Aorta (tissue), 5 donors: ENCODE measurements at regions not wholly inside any gene's neighbourhood (a gene's known extent, or its start where the extent isn't known, plus 50 kb on each side); places are given as distances from the start of the nearest gene placed in this dataset.
"Not testable (repeated sequence)": the region's sequence is repeated elsewhere in the genome, so short reads cannot be mapped to it uniquely, and the experiment has no call there.

Source experiments
- ATAC-seq: fragments of 200-7000 bp; cut with Tn5 transposase; one replicate; pipeline ENCODE4 v1.9.1; 2022; ENCODE audit warnings: moderate library complexity; ENCODE audit not compliant: low FRiP score
- DNase-seq, 2 donors: peaks; one replicate each; pipeline ENCODE4 v3.0.0-alpha.2; 2020
- H3K27ac ChIP-seq, 2 donors: one replicate each; pipeline ENCODE4 v1.5.1; 2013; ENCODE audit warnings: low read length in 2 of 2, mild to moderate bottlenecking in 2 of 2, moderate library complexity in 2 of 2, control low read depth in 1 of 2, inconsistent platforms in 1 of 2, low read depth in 1 of 2
- H3K27me3 ChIP-seq, 2 donors: one replicate each; pipeline ENCODE4 v1.6.1; 2013; ENCODE audit warnings: control low read depth in 1 of 2, low read length in 1 of 2, mild to moderate bottlenecking in 1 of 2, moderate library complexity in 1 of 2; ENCODE audit not compliant: insufficient read depth in 2 of 2, control insufficient read depth in 1 of 2
- H3K36me3 ChIP-seq, 2 donors: one replicate each; pipeline ENCODE4 v1.6.1; 2013; ENCODE audit warnings: control low read depth in 1 of 2, low read length in 1 of 2, mild to moderate bottlenecking in 1 of 2; ENCODE audit not compliant: insufficient read depth in 2 of 2, control insufficient read depth in 1 of 2
- H3K4me1 ChIP-seq, 2 donors: one replicate each; pipeline ENCODE4 v1.6.1; 2013; ENCODE audit warnings: low read length in 2 of 2, control low read depth in 1 of 2, mild to moderate bottlenecking in 1 of 2, moderate library complexity in 1 of 2; ENCODE audit not compliant: insufficient read depth in 2 of 2, control insufficient read depth in 1 of 2
- H3K4me3 ChIP-seq, 2 donors: one replicate each; pipeline ENCODE4 v1.5.1; 2013; ENCODE audit warnings: low read length in 2 of 2, control low read depth in 1 of 2, mild to moderate bottlenecking in 1 of 2
- H3K9me3 ChIP-seq: one replicate; pipeline ENCODE4 v1.6.1; 2013; ENCODE audit warnings: mild to moderate bottlenecking, low read length; ENCODE audit not compliant: control insufficient read depth
- WGBS, 2 donors: extraction: QIAGEN DNeasy Blood & Tissue Kit; methylation state at CpG; one replicate each; pipeline ENCODE4 v1.1.7; 2013; 5-methylcytosine and 5-hydroxymethylcytosine counted together
- intact Hi-C, 2 donors: fragments of 100-400 bp; cut with DNase I; formaldehyde crosslinking; loops; one replicate each; pipeline versions ENCODE4 v1.14.2 to v1.15.0; 2022
- donor health status: healthy with polysubstance abuse.
- donor health status: Bipolar disorder and iron deficiency.
- donor health status: DM: no; HTN: no; CAD: no.
- donor health status: DM: no; HTN: no; CAD: no.
- donor health status: DM: yes; HTN: yes; CAD: no.

DNA sequence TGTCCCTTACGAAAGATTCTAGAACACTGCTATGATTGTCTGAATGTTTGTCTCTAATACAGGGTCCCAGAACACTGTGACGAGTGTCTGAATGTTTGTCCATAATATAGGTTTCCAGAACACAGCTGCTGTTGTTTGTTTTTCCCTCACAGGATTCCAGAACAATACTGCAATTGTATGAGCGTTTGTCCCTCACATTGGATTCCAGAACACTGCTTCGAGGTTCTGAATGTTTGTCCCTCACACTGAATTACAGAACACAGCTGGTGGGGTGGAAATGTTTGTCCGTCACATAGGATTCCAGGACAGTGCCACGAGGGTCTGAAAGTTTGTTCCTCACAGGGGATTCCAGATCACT lies 199.0 kb downstream of the FOXD4L6 start:
- H3K9me3 ChIP-seq: peaks cover 38% of the 10 kb centered on the region

DNA sequence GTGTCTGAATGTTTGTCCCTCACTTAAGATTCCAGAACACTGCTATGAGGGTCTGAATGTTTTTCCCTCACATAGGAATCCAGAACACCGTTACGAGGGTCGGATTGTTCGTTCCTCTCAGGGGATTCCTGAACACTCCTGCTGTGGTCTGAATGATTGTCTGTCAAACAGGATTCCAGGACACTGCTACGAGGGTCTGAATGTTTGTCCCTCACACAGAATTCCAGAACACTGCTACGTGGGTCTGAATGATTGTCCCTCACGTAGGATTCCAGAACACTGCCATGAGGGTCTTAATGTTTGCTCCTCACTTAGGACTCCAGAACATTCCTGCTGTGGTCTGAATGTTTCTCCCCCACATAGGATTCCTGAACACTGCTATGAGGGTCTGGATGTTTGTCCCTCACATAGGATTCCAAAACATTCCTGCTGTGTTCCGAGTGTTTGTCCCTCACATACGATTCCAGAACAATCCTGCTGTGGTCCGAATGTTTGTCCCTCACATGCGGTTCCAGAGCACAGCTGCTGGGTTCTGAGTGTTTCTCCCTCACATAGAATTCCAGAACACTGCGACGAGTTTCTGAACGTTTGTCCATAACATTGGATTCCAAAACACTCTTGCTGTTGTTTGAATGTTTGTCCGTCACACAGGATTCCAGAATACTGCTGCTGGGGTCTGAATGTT lies 199.5 kb downstream of the FOXD4L6 start:
- ATAC-seq: no peak
- Histone ChIP-seq H3K4me3 (no peak overlapping the region), H3K9me3 (peaks cover 38% of the 10 kb centered on the region), H3K27ac (no peak overlapping the region), H3K27me3 (peaks cover 0 to 2% of the 10 kb centered on the region in 2 donors), H3K36me3 (no peaks in the 10 kb centered on the region), H3K4me1 (no peaks in the 10 kb centered on the region)
- intact Hi-C loops: no loop called here
- DNase-seq: no peak
- 71 to 73% methylated on average over 15 of the region's 15 CpGs for WGBS, 2 donors

More for the DNA sequence above, 199.0 kb downstream of the FOXD4L6 start:
- WGBS, 2 donors: 81% methylated on average over 6 of the region's 6 CpGs
- ATAC-seq, H3K4me1 ChIP-seq, H3K27me3 ChIP-seq, H3K4me3 ChIP-seq, intact Hi-C loops, DNase-seq, H3K36me3 ChIP-seq, H3K27ac ChIP-seq: not testable (repeated sequence)

DNA sequence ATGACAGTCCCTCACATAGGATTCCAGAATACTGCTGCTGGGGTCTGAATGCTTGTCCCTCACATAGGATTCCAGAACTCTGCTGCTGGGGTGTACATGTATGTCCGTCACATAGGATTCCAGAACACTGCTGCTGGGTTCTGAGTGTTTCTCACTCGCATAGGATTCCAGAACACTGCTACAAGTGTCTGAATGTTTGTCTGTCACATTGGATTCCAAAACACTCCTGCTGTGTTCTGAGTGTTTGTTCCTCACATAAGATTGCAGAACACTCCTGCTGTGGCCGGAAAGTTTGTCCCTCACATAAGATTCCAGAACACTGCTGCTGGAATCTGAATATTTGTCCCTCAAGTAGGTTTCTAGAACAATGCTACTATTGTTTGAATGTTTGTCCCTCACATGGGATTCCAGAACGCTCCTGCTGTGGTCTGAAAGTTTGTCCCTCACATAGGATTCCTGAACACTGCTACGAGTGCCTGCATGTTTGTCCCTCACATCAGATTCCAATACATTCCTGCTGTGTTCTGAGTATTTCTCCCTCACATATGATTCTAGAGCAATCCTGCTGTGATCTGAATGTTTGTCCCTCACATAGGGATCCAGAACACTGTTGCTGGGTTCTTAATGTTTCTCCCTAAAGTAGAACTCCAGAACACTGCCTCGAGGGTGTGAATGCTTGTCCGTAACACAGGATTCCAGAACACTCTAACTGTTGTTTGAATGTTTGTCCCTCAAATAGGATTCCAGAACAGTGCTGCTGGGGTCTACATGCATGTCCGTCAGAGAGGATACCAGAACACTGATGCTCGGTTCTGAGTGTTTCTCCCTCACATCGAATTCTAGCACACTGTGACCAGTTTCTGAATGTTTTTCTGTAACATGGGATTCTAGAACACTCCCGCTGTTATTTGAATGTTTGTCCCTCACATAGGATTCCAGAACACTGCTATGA lies 200.4 kb downstream of the FOXD4L6 start:
- H3K27ac ChIP-seq: no peak overlapping the region
- H3K4me3 ChIP-seq: no peak overlapping the region
- no peaks in the 10 kb centered on the region for H3K36me3 ChIP-seq
- H3K9me3 ChIP-seq: peaks cover 38% of the 10 kb centered on the region
- peaks cover 0 to 2% of the 10 kb centered on the region in 2 donors for H3K27me3 ChIP-seq
- WGBS, 2 donors: 64 to 72% methylated on average over 11 of the region's 11 CpGs
- ATAC-seq: no peak
- intact Hi-C loops: no loop called here
- no peak for DNase-seq
- H3K4me1 ChIP-seq: no peaks in the 10 kb centered on the region

DNA sequence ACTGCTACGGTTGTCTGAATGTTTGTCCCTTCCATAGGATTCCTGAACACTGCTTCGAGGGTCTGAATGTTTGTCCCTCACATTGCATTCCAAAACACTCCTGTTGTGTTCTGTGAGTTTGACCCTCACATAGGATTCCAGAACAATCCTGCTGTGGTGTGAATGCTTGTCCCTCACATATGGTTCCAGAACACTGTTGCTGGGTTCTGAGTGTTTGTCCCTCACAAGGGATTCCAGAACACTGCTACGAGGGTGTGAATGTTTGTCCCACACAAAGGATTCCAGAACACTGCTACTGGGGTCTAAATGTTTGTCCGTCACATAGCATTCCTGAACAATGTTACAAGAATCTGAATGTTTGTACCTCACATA lies 201.2 kb downstream of the FOXD4L6 start:
- 60 to 70% methylated on average over 4 of the region's 4 CpGs for WGBS, 2 donors
- H3K27me3 ChIP-seq: peaks cover 0 to 2% of the 10 kb centered on the region in 2 donors

DNA sequence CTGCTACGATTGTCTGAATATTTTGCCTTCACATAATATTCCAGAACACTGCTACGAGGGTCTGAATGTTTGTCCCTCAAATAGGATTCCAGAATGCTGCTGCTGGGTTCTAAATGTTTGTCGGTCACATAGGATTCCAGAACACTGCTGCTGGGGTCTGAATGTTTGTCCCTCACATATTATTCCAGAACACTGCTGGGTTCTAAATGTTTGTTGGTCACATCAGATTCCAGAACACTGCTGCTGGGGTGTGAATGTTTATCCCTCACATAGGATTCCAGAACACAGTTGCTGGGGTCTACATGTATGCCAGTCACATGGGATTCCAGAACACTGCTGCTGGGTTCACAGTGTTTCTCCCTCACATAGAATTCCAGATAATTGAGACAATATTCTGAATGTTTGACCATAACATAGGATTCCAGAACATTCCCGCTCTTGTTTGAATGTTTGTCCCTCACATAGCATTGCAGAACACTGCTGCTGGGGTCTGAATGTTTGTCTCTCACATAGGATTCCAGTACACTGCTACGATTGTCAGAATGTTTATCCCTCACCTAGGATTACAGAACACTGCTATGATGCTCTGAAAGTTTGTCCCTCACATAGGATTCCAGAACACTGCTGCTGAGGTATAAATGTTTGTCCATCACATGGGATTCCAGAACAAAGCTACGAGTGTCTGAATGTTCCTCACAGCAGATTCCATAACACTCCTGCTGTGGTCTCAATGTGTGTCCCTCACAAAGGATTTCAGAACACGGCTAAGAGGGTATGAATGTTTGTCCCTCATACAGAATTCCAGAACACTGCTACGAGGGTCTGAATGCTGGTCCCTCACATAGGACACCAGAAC lies 201.8 kb downstream of the FOXD4L6 start:
- Histone ChIP-seq H3K4me1 (no peaks in the 10 kb centered on the region), H3K4me3 (no peak overlapping the region), H3K9me3 (peaks cover 37% of the 10 kb centered on the region), H3K27me3 (peaks cover 0 to 2% of the 10 kb centered on the region in 2 donors), H3K27ac (no peak overlapping the region), H3K36me3 (no peaks in the 10 kb centered on the region)
- intact Hi-C loops: no loop called here
- WGBS, 2 donors: 59 to 66% methylated on average over 8 of the region's 8 CpGs
- DNase-seq (no peak), ATAC-seq (no peak)

More for the DNA sequence above, 201.2 kb downstream of the FOXD4L6 start:
- intact Hi-C loops: no loop called here
- Histone ChIP-seq H3K4me1 (no peaks in the 10 kb centered on the region), H3K36me3 (no peaks in the 10 kb centered on the region), H3K9me3 (peaks cover 37% of the 10 kb centered on the region), H3K27ac (no peak overlapping the region), H3K4me3 (no peak overlapping the region)
- ATAC-seq (no peak), DNase-seq (no peak)

DNA sequence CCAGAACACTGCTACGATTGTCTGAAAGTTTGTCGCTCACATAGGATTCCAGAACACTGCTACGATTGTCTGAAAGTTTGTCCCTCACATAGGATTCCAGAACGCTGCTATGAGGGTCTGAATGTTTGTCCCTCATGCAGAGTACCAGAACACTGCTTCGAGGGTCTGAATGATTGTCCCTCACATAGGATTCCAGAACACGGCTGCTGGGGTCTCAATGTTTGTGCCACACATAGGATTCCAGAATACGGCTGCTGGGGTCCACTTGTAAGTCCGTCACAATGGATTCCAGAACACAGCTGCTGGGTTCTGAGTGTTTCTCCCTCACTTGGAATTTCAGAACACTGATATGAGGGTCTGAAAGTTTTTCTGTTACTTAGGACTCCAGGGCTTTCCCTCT lies 203.3 kb downstream of the FOXD4L6 start:
- Histone ChIP-seq H3K27me3 (peaks cover 0 to 2% of the 10 kb centered on the region in 2 donors), H3K4me1 (no peaks in the 10 kb centered on the region), H3K27ac (no peak overlapping the region), H3K36me3 (no peaks in the 10 kb centered on the region), H3K9me3 (peaks cover 33% of the 10 kb centered on the region), H3K4me3 (no peak overlapping the region)
- ATAC-seq (no peak), DNase-seq (no peak)
- 73 to 80% methylated on average over 8 of the region's 8 CpGs for WGBS, 2 donors
- intact Hi-C loops: no loop called here

DNA sequence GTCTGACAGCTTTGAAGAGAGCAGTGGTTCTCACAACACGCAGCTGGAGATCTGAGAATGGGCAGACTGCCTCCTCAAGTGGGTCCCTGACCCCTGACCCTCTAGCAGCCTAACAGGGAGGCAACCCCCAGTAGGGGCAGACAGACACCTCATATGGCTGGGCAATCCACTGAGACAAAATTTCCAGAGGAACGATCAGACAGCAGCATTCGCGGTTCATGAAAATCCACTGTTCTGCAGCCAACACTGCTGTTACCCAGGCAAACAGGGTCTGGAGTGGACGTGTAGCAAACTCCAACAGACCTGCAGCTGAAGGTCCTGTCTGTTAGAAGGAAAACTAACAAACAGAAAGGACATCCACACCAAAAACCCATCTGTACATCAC lies 212.1 kb downstream of the FOXD4L6 start:
- 73 to 74% methylated on average over 5 of the region's 5 CpGs for WGBS, 2 donors
- H3K4me1 ChIP-seq, intact Hi-C loops, H3K27me3 ChIP-seq, DNase-seq, H3K36me3 ChIP-seq, H3K4me3 ChIP-seq, H3K27ac ChIP-seq, ATAC-seq: not testable (repeated sequence)
- peaks cover 28% of the 10 kb centered on the region for H3K9me3 ChIP-seq

DNA sequence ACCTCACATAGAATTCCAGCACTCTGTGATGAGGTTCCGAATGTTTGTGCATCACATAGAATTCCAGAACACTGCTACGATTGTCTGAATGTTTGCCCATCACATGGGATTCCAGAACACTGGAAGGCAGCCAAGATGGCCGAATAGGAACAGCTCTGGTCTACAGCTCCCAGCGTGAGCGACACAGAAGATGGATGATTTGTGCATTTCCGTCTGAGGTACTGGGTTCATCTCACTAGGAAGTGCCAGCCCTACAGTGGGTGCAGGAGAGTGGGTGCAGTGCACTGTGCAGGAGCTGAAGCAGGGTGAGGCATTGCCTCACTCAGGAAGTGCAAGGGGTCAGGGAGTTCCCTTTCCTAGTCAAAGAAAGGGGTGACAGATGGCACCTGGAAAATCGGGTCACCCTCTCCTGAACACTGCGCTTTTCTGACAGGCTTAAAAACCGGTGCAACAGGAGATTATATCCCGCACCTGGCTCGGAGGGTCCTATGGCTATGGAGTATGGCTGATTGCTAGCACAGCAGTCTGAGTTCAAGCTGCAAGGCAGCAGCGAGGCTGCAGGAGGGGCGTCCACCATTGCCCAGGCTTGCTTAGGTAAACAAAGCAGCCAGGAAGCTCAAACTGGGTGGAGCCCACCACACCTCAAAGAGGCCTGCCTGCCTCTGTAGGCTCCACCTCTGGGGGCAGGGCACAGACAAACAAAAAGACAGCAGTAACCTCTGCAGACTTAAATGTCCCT lies 212.7 kb downstream of the FOXD4L6 start:
- H3K4me1 ChIP-seq, DNase-seq, intact Hi-C loops, H3K36me3 ChIP-seq, H3K4me3 ChIP-seq, H3K27ac ChIP-seq, ATAC-seq, H3K27me3 ChIP-seq: not testable (repeated sequence)
- 82% methylated on average over 13 of the region's 13 CpGs for WGBS, 2 donors
- peaks cover 30% of the 10 kb centered on the region for H3K9me3 ChIP-seq
